ENCODE measurements at regions not wholly inside any gene's neighbourhood (a gene's known extent, or its start where the extent isn't known, plus 50 kb on each side); places are given as distances from the start of the nearest gene placed in this dataset.

GRCh38 chr2:189927823-189928222, 134.7 kb downstream of the MSTN start:
- CTCF ChIA-PET: no interaction called here
- Mint-ChIP-seq H3K4me1 (ENCODE audit: low read depth, unreplicated experiment) (no peaks in the 10 kb centered on the region), H3K27me3 (ENCODE audit: unreplicated experiment) (no peaks in the 10 kb centered on the region), H3K27ac (ENCODE audit: unreplicated experiment) (no peak overlapping the region), H3K4me3 (ENCODE audit: low read depth, unreplicated experiment) (no peak overlapping the region), H3K36me3 (ENCODE audit: insufficient read depth, unreplicated experiment) (no peaks in the 10 kb centered on the region), H3K9me3 (ENCODE audit: low read depth, unreplicated experiment) (peaks cover 3% of the 10 kb centered on the region)
- DNase-seq: no peak
- no peak for TF ChIP-seq CTCF (IDR thresholded peaks at IDR 0.05; ENCODE audit: unreplicated experiment)
- intact Hi-C loops (cut with micrococcal nuclease; ENCODE audit: unreplicated experiment): no loop called here
- no TSS peak for BruUV-seq (replicated peaks)

All from Calu3 (cell line).